ENCODE measurements at regions not wholly inside any gene's neighbourhood (a gene's known extent, or its start where the extent isn't known, plus 50 kb on each side); places are given as distances from the start of the nearest gene placed in this dataset.

DNA sequence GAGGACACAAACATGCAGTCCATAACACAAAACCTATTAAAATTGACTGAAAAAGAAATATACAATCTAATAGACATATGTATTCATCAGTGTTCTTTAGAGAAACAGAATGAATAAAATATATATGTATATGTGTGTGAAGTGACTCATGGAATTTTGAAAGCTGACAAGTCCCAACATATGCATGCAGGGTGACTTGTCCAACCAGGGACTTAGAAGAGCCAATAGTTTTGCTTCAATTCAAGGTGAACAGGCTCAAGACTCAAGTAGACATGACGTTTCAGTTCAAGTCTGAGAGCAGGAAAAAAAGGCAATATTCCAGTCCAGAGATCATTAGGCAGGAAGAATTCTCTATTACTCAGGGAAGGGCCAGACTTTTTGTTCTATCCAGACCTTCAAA lies 271.2 kb upstream of the SETBP1 start:
- Histone ChIP-seq H3K36me3 (ENCODE audit: control insufficient read depth in 1 of 2, insufficient read depth in 2 of 2, low read length in 2 of 2) (no peaks in the 10 kb centered on the region), H3K9ac (ENCODE audit: low read depth in 1 of 2, low read length in 2 of 2) (no peak overlapping the region), H3K27me3 (ENCODE audit: control insufficient read depth in 1 of 2, insufficient read depth in 2 of 2, low read length in 2 of 2) (no peaks in the 10 kb centered on the region), H3K4me1 (ENCODE audit: control insufficient read depth in 1 of 2, insufficient read depth in 2 of 2, low read length in 2 of 2) (no peaks in the 10 kb centered on the region), H3K27ac (ENCODE audit: low read depth, low read length) (no peak overlapping the region), H3K4me3 (ENCODE audit: low read depth in 1 of 2, low read length in 2 of 2) (no peak overlapping the region), H3K9me3 (ENCODE audit: control insufficient read depth in 1 of 2, low read length in 2 of 2) (no peaks in the 10 kb centered on the region)

DNA sequence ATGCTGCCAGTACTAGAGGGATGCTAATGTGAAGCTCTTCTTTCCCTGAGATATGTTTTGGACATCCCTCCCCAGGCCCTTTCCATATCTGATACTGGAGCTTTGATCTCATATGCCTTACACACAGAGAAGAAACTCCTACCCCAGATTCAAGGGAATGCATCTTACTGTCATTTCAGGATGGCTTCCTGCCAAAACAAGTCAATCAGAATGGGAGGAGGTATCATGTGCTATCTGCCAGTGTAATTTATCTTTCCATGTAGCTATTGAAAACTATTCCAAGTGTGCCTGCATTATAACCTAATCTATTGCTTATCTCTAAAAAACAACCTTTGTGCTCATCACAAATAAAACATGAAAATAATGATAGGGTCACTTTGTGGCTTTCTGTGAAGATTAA lies 269.9 kb upstream of the SETBP1 start:
- no peaks in the 10 kb centered on the region for H3K4me1 ChIP-seq (ENCODE audit: control insufficient read depth in 1 of 2, insufficient read depth in 2 of 2, low read length in 2 of 2)
- H3K9me3 ChIP-seq (ENCODE audit: control insufficient read depth in 1 of 2, low read length in 2 of 2), result no peaks in the 10 kb centered on the region
- no peaks in the 10 kb centered on the region for H3K36me3 ChIP-seq (ENCODE audit: control insufficient read depth in 1 of 2, insufficient read depth in 2 of 2, low read length in 2 of 2)
- no peak overlapping the region for H3K9ac ChIP-seq (ENCODE audit: low read depth in 1 of 2, low read length in 2 of 2)
- H3K4me3 ChIP-seq (ENCODE audit: low read depth in 1 of 2, low read length in 2 of 2), result no peak overlapping the region
- no peaks in the 10 kb centered on the region for H3K27me3 ChIP-seq (ENCODE audit: control insufficient read depth in 1 of 2, insufficient read depth in 2 of 2, low read length in 2 of 2)
- no peak overlapping the region for H3K27ac ChIP-seq (ENCODE audit: low read depth, low read length)

DNA sequence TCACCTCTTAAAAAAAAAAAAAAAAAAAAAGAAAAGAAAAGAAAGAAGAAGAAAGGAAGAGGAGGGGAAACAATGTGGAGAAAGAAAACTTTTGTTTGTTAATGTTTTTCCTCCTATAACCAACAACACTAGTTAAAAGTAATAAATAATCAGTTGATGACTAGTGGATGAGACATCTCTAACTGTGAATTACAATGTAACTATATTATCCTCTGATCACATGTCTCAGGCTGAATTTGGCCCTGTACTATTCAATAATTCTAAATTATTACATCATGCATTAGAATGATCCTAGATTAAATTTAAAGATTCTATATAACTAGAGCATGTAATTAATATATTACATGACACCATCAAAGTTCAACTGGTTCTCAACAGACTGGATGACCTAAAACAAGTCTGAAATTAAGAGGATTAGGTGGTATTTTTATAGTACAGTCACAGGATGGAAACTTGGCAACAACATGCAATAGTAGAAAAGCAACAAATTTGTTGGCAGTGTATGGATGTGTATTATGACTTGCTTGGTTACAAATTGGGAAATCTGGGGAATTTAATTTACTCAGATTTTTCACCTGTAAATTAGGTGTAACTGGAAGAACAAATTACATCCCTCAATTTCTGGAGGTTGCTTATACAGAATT lies 269.3 kb upstream of the SETBP1 start:
- Histone ChIP-seq H3K4me3 (ENCODE audit: low read depth in 1 of 2, low read length in 2 of 2) (no peak overlapping the region), H3K4me1 (ENCODE audit: control insufficient read depth in 1 of 2, insufficient read depth in 2 of 2, low read length in 2 of 2) (no peaks in the 10 kb centered on the region), H3K27me3 (ENCODE audit: control insufficient read depth in 1 of 2, insufficient read depth in 2 of 2, low read length in 2 of 2) (no peaks in the 10 kb centered on the region), H3K27ac (ENCODE audit: low read depth, low read length) (no peak overlapping the region), H3K36me3 (ENCODE audit: control insufficient read depth in 1 of 2, insufficient read depth in 2 of 2, low read length in 2 of 2) (no peaks in the 10 kb centered on the region), H3K9ac (ENCODE audit: low read depth in 1 of 2, low read length in 2 of 2) (no peak overlapping the region), H3K9me3 (ENCODE audit: control insufficient read depth in 1 of 2, low read length in 2 of 2) (no peaks in the 10 kb centered on the region)

DNA sequence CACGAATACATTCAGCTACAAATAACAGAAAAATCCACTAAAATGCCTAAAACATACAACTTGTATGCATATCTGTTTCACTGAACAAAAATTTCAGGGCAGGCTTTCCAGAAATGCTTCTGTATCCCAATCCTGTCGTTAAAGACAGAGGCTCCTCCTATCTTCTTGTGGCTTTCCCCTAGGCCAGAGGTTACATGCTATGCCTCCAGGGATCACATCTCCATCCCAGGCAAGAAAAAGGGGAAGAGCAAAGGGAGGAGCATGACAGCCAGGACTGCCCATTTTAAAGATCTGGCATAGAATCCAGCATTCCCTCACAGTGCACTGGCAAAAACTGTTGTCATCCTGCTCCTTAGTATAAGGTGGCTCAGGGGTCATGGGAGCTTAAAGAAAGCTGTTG lies 268.7 kb upstream of the SETBP1 start:
- Histone ChIP-seq H3K4me1 (ENCODE audit: control insufficient read depth in 1 of 2, insufficient read depth in 2 of 2, low read length in 2 of 2) (no peaks in the 10 kb centered on the region), H3K36me3 (ENCODE audit: control insufficient read depth in 1 of 2, insufficient read depth in 2 of 2, low read length in 2 of 2) (no peaks in the 10 kb centered on the region), H3K4me3 (ENCODE audit: low read depth in 1 of 2, low read length in 2 of 2) (no peak overlapping the region), H3K27ac (ENCODE audit: low read depth, low read length) (no peak overlapping the region), H3K9me3 (ENCODE audit: control insufficient read depth in 1 of 2, low read length in 2 of 2) (no peaks in the 10 kb centered on the region), H3K9ac (ENCODE audit: low read depth in 1 of 2, low read length in 2 of 2) (no peak overlapping the region), H3K27me3 (ENCODE audit: control insufficient read depth in 1 of 2, insufficient read depth in 2 of 2, low read length in 2 of 2) (no peaks in the 10 kb centered on the region)

DNA sequence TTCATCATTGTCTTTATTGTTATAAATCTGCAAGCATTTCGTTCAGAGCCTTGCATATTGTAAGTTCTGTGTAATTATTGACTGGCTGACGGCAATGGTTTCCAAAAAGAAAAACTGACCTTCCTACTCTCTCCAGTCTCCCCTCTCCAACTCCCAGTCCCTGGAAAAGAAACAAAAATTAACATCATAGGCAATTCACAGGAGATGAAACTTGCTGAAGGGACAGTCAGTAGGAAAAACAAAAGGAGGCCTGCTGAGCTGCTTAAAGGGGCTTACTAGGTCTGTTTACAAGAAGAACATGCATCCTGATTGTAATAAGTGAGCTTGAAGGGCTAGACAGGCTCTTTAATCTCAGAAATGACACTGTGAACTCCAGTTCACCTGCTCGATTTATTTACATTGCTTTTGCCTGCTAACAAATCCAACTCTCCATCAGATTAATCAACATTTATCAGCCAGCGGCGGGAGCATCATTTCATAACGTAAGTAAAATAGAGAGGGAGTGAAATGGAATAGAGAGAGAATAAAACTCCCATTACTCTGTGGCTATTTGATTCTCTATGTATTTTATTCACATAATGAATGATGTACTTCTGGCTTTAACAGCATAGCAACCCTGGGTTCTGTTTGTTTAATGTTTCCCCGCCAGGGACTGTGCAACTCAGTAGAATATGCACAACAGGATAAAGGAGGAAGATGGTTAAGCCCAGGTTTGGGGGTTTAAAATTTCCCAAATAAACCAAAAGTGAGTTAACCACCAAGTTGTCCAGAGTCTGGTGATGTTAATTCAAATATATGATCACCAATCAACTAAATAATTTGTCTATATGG lies 256.7 kb upstream of the SETBP1 start:
- H3K27me3 ChIP-seq (ENCODE audit: control insufficient read depth in 1 of 2, insufficient read depth in 2 of 2, low read length in 2 of 2), result no peaks in the 10 kb centered on the region
- H3K4me3 ChIP-seq (ENCODE audit: low read depth in 1 of 2, low read length in 2 of 2), result no peak overlapping the region
- H3K9me3 ChIP-seq (ENCODE audit: control insufficient read depth in 1 of 2, low read length in 2 of 2), result no peaks in the 10 kb centered on the region
- no peak overlapping the region for H3K9ac ChIP-seq (ENCODE audit: low read depth in 1 of 2, low read length in 2 of 2)
- no peaks in the 10 kb centered on the region for H3K36me3 ChIP-seq (ENCODE audit: control insufficient read depth in 1 of 2, insufficient read depth in 2 of 2, low read length in 2 of 2)
- no peaks in the 10 kb centered on the region for H3K4me1 ChIP-seq (ENCODE audit: control insufficient read depth in 1 of 2, insufficient read depth in 2 of 2, low read length in 2 of 2)
- no peak overlapping the region for H3K27ac ChIP-seq (ENCODE audit: low read depth, low read length)

DNA sequence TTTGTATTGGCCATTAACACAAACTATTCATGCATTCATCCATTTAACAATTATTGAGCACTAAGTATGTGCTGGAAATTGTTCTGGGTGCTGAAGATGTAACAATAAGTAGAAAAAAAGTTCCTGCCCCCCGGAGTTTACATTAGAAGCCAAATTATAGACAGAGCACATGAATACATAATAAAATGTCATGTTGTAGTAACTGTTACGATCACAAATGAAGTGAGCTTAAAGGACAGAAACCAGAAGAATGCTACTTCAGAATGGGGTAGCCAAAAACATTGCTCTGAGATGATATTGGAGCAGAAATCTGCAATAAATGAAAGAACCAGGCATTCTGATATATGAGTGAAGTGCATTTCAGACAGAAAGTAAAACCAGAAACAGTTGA lies 256.0 kb upstream of the SETBP1 start:
- Histone ChIP-seq H3K4me1 (ENCODE audit: control insufficient read depth in 1 of 2, insufficient read depth in 2 of 2, low read length in 2 of 2) (no peaks in the 10 kb centered on the region), H3K27me3 (ENCODE audit: control insufficient read depth in 1 of 2, insufficient read depth in 2 of 2, low read length in 2 of 2) (no peaks in the 10 kb centered on the region), H3K27ac (ENCODE audit: low read depth, low read length) (no peak overlapping the region), H3K4me3 (ENCODE audit: low read depth in 1 of 2, low read length in 2 of 2) (no peak overlapping the region), H3K36me3 (ENCODE audit: control insufficient read depth in 1 of 2, insufficient read depth in 2 of 2, low read length in 2 of 2) (no peaks in the 10 kb centered on the region), H3K9me3 (ENCODE audit: control insufficient read depth in 1 of 2, low read length in 2 of 2) (no peaks in the 10 kb centered on the region), H3K9ac (ENCODE audit: low read depth in 1 of 2, low read length in 2 of 2) (no peak overlapping the region)

DNA sequence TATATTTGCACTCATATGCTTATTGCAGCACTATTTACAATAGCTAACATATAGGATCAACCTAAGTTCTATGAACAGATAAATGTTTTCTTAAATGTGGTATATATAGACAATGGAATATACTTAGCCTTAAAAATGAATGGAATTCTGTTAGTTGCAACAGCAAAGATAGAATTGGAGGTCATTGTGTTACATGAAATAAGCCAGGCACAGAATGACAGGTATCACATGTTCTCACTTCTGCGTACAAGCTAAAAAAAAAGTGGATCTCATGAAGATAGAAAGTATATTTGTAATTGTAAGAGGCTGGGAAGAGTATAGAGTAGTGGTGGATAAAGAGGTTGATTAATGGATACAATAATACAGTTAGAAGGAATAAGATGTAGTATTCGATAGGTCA lies 255.5 kb upstream of the SETBP1 start:
- no peaks in the 10 kb centered on the region for H3K36me3 ChIP-seq (ENCODE audit: control insufficient read depth in 1 of 2, insufficient read depth in 2 of 2, low read length in 2 of 2)
- no peak overlapping the region for H3K27ac ChIP-seq (ENCODE audit: low read depth, low read length)
- H3K27me3 ChIP-seq (ENCODE audit: control insufficient read depth in 1 of 2, insufficient read depth in 2 of 2, low read length in 2 of 2), result no peaks in the 10 kb centered on the region

DNA sequence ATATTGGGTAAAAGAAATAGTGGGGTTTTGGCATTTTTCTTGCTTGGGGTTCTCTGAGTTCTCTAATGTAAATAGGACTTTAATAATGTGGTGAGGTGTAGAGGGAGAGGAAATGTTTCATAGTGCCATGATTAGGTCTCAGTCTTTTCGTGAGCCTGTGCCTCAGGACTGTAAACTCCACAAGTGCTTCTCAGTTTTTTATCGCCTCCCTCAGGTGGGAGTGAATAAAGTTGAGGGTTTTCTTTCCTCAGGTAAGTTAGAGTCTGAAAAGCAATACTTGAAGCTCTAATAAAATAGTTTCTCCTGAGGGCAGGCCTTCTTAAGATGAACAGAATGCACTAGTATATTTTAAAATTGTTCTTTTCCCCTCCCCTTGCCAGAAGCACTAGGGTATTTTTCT lies 243.1 kb upstream of the SETBP1 start:
- Histone ChIP-seq H3K9ac (ENCODE audit: low read depth in 1 of 2, low read length in 2 of 2) (no peak overlapping the region), H3K9me3 (ENCODE audit: control insufficient read depth in 1 of 2, low read length in 2 of 2) (no peaks in the 10 kb centered on the region), H3K27ac (ENCODE audit: low read depth, low read length) (no peak overlapping the region), H3K27me3 (ENCODE audit: control insufficient read depth in 1 of 2, insufficient read depth in 2 of 2, low read length in 2 of 2) (no peaks in the 10 kb centered on the region), H3K36me3 (ENCODE audit: control insufficient read depth in 1 of 2, insufficient read depth in 2 of 2, low read length in 2 of 2) (no peaks in the 10 kb centered on the region), H3K4me1 (ENCODE audit: control insufficient read depth in 1 of 2, insufficient read depth in 2 of 2, low read length in 2 of 2) (no peaks in the 10 kb centered on the region), H3K4me3 (ENCODE audit: low read depth in 1 of 2, low read length in 2 of 2) (no peak overlapping the region)

More for the DNA sequence above, 255.5 kb upstream of the SETBP1 start:
- Histone ChIP-seq H3K4me3 (ENCODE audit: low read depth in 1 of 2, low read length in 2 of 2) (no peak overlapping the region), H3K4me1 (ENCODE audit: control insufficient read depth in 1 of 2, insufficient read depth in 2 of 2, low read length in 2 of 2) (no peaks in the 10 kb centered on the region), H3K9ac (ENCODE audit: low read depth in 1 of 2, low read length in 2 of 2) (no peak overlapping the region), H3K9me3 (ENCODE audit: control insufficient read depth in 1 of 2, low read length in 2 of 2) (no peaks in the 10 kb centered on the region)

DNA sequence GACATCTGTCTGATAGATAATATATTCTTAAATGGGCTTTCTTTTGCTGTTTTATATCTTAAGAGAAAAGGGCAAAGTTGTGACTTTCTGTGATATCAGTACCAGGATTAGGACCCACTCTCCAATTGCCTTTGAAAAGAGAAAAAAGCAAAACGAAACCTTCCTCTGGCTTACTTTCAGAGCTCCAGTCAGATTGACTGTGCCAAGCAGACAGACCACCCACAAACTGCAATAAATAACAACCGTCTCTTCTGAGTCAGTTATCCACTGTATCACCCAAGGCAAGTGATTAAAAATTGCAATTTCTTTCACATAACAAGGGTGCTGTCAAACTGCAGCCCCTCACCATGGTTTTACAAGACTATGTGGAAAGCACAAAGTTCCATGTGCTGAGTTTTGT lies 230.5 kb upstream of the SETBP1 start:
- Histone ChIP-seq H3K9ac (ENCODE audit: low read depth in 1 of 2, low read length in 2 of 2) (no peak overlapping the region), H3K9me3 (ENCODE audit: control insufficient read depth in 1 of 2, low read length in 2 of 2) (no peaks in the 10 kb centered on the region), H3K4me3 (ENCODE audit: low read depth in 1 of 2, low read length in 2 of 2) (no peak overlapping the region), H3K4me1 (ENCODE audit: control insufficient read depth in 1 of 2, insufficient read depth in 2 of 2, low read length in 2 of 2) (no peaks in the 10 kb centered on the region), H3K36me3 (ENCODE audit: control insufficient read depth in 1 of 2, insufficient read depth in 2 of 2, low read length in 2 of 2) (no peaks in the 10 kb centered on the region), H3K27me3 (ENCODE audit: control insufficient read depth in 1 of 2, insufficient read depth in 2 of 2, low read length in 2 of 2) (no peaks in the 10 kb centered on the region), H3K27ac (ENCODE audit: low read depth, low read length) (no peak overlapping the region)

DNA sequence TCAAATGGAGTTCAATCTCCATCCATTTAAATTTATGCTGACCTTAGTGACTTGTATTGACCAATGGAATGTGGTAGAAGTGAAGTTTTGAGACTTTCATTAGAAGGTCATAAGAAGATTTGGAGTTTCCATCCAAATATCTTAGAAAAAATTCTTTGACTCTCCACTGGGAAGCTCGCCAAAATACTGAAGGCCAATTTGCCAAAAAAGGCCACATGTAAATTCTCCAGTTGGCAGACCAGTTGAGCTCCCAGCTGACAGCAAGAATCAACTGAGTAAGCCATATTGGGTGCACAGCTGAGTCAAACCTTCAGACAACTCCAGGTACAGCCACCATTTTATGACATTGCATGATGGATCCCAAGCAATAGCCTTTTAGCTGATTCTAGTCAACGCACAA lies 228.3 kb upstream of the SETBP1 start:
- no peak overlapping the region for H3K27ac ChIP-seq (ENCODE audit: low read depth, low read length)
- no peaks in the 10 kb centered on the region for H3K27me3 ChIP-seq (ENCODE audit: control insufficient read depth in 1 of 2, insufficient read depth in 2 of 2, low read length in 2 of 2)
- H3K4me3 ChIP-seq (ENCODE audit: low read depth in 1 of 2, low read length in 2 of 2), result no peak overlapping the region
- no peaks in the 10 kb centered on the region for H3K36me3 ChIP-seq (ENCODE audit: control insufficient read depth in 1 of 2, insufficient read depth in 2 of 2, low read length in 2 of 2)
- no peaks in the 10 kb centered on the region for H3K9me3 ChIP-seq (ENCODE audit: control insufficient read depth in 1 of 2, low read length in 2 of 2)
- H3K4me1 ChIP-seq (ENCODE audit: control insufficient read depth in 1 of 2, insufficient read depth in 2 of 2, low read length in 2 of 2), result no peaks in the 10 kb centered on the region
- H3K9ac ChIP-seq (ENCODE audit: low read depth in 1 of 2, low read length in 2 of 2), result no peak overlapping the region

Measured in duodenal mucosa (tissue), 2 donors.